WTC11 (cell line): ENCODE measurements at regions not wholly inside any gene's neighbourhood (a gene's known extent, or its start where the extent isn't known, plus 50 kb on each side); places are given as distances from the start of the nearest gene placed in this dataset.

Source experiments
- CTCF ChIP-seq: fragments of 200-600 bp; IDR thresholded peaks from 2 replicates; pipeline ENCODE4 v1.8.0; 2022; ENCODE audit warnings: antibody characterized with exemption
- FOXJ3 ChIP-seq: sonication (generic); formaldehyde crosslinking; IDR thresholded peaks from 2 replicates; pipeline ENCODE4 v1.9.0; 2021; ENCODE audit warnings: missing genetic modification reagents, mild to moderate bottlenecking, borderline replicate concordance
- FOXP1 ChIP-seq: sonication (generic); formaldehyde crosslinking; IDR thresholded peaks from 2 replicates; pipeline ENCODE4 v1.8.0; 2022; ENCODE audit warnings: missing genetic modification reagents, mild to moderate bottlenecking, moderate library complexity, borderline replicate concordance
- GRHL2 ChIP-seq: fragments of 250-450 bp; sonication (Bioruptor Pico); IDR thresholded peaks from 2 replicates; pipeline ENCODE4 v1.8.0; 2022; ENCODE audit warnings: mild to moderate bottlenecking, moderate library complexity; ENCODE audit not compliant: insufficient replicate concordance, severe bottlenecking
- HMGA2 ChIP-seq: fragments of 250-450 bp; sonication (Bioruptor Pico); IDR thresholded peaks from 2 replicates; pipeline ENCODE4 v1.4.0; 2021; ENCODE audit warnings: mild to moderate bottlenecking, moderate library complexity
- JUN ChIP-seq: sonication (generic); formaldehyde crosslinking; IDR thresholded peaks from 2 replicates; pipeline ENCODE4 v1.8.0; 2023; ENCODE audit warnings: mild to moderate bottlenecking, missing genetic modification reagents
- KAT7 ChIP-seq: sonication (generic); formaldehyde crosslinking; IDR thresholded peaks from 2 replicates; pipeline ENCODE4 v1.8.1; 2023; ENCODE audit warnings: missing genetic modification reagents, mild to moderate bottlenecking, borderline replicate concordance
- NFYB ChIP-seq: sonication (generic); formaldehyde crosslinking; conservative IDR thresholded peaks from 2 replicates; pipeline ENCODE4 v1.8.0; 2022; ENCODE audit warnings: low read depth, missing genetic modification reagents
- NR1H2 ChIP-seq: sonication (generic); formaldehyde crosslinking; IDR thresholded peaks from 2 replicates; pipeline ENCODE4 v1.9.0; 2021; ENCODE audit warnings: mild to moderate bottlenecking, moderate library complexity, missing genetic modification reagents
- NR2C2 ChIP-seq: sonication (generic); formaldehyde crosslinking; IDR thresholded peaks from 2 replicates; pipeline ENCODE4 v1.8.0; 2022; ENCODE audit warnings: mild to moderate bottlenecking, missing genetic modification reagents
- ZBTB21 ChIP-seq: sonication (generic); formaldehyde crosslinking; IDR thresholded peaks from 2 replicates; pipeline ENCODE4 v1.8.1; 2023; ENCODE audit warnings: mild to moderate bottlenecking, missing genetic modification reagents, borderline replicate concordance
- TF ChIP-seq, protein P1 (sequence below): sonication (generic); formaldehyde crosslinking; IDR thresholded peaks from 2 replicates; pipeline ENCODE4 v1.8.0; 2022; ENCODE audit warnings: mild to moderate bottlenecking, missing genetic modification reagents
- TF ChIP-seq, protein P2 (sequence below): sonication (generic); formaldehyde crosslinking; IDR thresholded peaks from 2 replicates; pipeline ENCODE4 v1.8.1; 2023; ENCODE audit warnings: mild to moderate bottlenecking, missing genetic modification reagents, moderate library complexity

GRCh38 chr6:113144117-113144516, 713.0 kb upstream of the MARCKS start:
- TF ChIP-seq CTCF (no peak), HMGA2 (no peak), KAT7 (CRISPR knock-in tag) (no peak), NR2C2 (no peak), JUN (no peak), NFYB (CRISPR knock-in tag) (no peak), ZBTB21 (CRISPR knock-in tag) (no peak), GRHL2 (CRISPR knock-in tag) (no peak), NR1H2 (no peak), FOXP1 (no peak), FOXJ3 (no peak)
- TF ChIP-seq, protein P1, sequence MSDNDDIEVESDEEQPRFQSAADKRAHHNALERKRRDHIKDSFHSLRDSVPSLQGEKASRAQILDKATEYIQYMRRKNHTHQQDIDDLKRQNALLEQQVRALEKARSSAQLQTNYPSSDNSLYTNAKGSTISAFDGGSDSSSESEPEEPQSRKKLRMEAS (CRISPR knock-in tag) = no peak
- TF ChIP-seq, protein P2, sequence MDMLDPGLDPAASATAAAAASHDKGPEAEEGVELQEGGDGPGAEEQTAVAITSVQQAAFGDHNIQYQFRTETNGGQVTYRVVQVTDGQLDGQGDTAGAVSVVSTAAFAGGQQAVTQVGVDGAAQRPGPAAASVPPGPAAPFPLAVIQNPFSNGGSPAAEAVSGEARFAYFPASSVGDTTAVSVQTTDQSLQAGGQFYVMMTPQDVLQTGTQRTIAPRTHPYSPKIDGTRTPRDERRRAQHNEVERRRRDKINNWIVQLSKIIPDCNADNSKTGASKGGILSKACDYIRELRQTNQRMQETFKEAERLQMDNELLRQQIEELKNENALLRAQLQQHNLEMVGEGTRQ (CRISPR knock-in tag) = no peak
